ENCODE measurements at regions not wholly inside any gene's neighbourhood (a gene's known extent, or its start where the extent isn't known, plus 50 kb on each side); places are given as distances from the start of the nearest gene placed in this dataset.

DNA sequence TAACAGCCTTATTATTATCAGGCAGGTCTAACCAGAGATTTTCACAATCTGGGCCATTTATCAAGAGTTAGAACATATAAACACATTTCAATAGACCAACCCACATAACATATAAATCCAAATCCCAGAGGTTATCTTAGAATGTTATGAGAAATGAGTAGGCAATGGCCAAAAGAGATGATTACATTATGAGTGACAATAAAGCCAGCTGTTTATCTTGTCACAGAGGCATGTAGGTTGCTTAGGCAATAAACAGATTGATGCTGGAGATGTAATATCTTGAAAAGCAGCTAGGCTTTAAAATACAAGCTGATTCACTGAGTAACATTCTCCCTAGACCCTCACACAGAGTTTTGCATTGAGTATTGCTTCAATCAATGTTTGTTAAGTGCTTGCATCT lies 148.5 kb upstream of the SESN3 start:
- H3K9me3 Mint-ChIP-seq (ENCODE audit: low read depth), result no peaks in the 10 kb centered on the region
- CTCF ChIA-PET, result no interaction called here

DNA sequence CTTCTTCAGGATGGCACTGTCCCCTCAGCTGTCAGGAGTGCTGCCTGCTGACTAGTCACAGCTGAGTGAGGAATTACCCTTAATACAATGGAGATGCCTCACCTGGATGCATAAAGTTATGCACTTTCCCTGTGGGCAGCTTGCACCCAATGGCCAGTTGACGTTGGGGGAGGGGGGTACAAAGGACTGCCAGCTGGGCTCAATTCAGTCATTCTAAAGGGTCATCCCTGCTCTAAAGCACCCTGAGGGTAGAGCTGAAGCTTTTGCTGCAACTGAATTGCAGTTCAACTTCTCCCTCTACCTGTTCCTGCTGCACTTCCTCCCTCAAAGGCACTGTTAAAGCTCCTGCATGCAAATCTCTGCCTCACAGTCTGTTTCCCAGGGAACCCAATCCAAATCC lies 147.8 kb upstream of the SESN3 start:
- CTCF ChIA-PET, result no interaction called here
- H3K27ac Mint-ChIP-seq, result no peak overlapping the region
- H3K36me3 Mint-ChIP-seq, result no peaks in the 10 kb centered on the region
- DNase-seq, result no peak
- no peaks in the 10 kb centered on the region for H3K4me1 Mint-ChIP-seq
- H3K9me3 Mint-ChIP-seq (ENCODE audit: low read depth), result no peaks in the 10 kb centered on the region
- no peak for ATAC-seq
- peaks cover 15% of the 10 kb centered on the region for H3K27me3 Mint-ChIP-seq
- H3K4me3 Mint-ChIP-seq, result no peak overlapping the region

More for the DNA sequence above, 148.5 kb upstream of the SESN3 start:
- Mint-ChIP-seq H3K36me3 (no peaks in the 10 kb centered on the region), H3K4me1 (no peaks in the 10 kb centered on the region), H3K27me3 (peaks cover 15% of the 10 kb centered on the region), H3K4me3 (no peak overlapping the region), H3K27ac (no peak overlapping the region)
- no peak for DNase-seq
- no peak for ATAC-seq

DNA sequence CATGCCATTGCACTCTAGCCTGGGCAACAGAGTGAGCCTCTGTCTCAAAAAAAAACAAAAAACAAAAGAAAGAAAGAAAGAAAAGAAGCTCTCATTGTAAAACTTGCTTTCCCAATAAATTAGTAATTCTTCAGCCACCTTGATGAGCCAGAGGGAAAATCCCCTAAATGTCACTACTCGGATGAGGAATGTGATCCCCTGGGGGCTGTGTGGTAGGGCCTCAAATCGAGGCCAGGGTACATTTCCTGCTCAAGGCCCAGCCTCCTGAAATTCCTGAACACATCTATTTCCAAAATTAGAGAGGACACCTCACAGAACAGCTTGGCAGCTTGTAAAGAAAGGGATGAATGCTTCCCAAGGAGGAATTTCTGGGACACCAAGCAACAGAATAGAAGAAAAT lies 147.1 kb upstream of the SESN3 start:
- Mint-ChIP-seq H3K27me3 (peaks cover 13% of the 10 kb centered on the region), H3K9me3 (ENCODE audit: low read depth) (no peaks in the 10 kb centered on the region), H3K27ac (no peak overlapping the region), H3K4me3 (no peak overlapping the region), H3K4me1 (no peaks in the 10 kb centered on the region), H3K36me3 (no peaks in the 10 kb centered on the region)
- no peak for DNase-seq
- no peak for ATAC-seq
- CTCF ChIA-PET, result no interaction called here

DNA sequence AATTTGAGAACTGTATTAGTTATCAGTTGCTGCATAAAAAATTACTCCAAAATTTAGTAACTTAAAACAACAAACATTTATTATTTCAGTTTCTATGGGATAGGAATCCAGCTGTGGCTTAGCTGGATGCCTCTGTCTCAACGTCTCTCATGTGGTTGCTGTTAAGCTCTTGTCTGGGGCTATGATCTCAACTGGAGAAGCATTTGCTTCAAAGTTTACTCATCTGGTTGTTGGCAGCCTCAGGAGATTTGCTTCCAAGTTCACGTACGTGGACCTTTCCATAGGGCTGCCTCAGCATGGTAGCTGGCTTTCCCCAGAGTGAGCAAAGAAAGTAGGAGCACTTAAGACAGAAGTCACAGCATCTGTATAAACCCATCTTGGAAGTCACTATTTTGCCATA lies 144.9 kb upstream of the SESN3 start:
- ATAC-seq (no peak), DNase-seq (no peak)
- no peaks in the 10 kb centered on the region for H3K9me3 Mint-ChIP-seq (ENCODE audit: low read depth)
- CTCF ChIA-PET, result no interaction called here
- peaks cover 8% of the 10 kb centered on the region for H3K27me3 Mint-ChIP-seq
- H3K4me3 Mint-ChIP-seq, result no peak overlapping the region
- H3K27ac Mint-ChIP-seq, result no peak overlapping the region
- H3K4me1 Mint-ChIP-seq, result no peaks in the 10 kb centered on the region
- no peaks in the 10 kb centered on the region for H3K36me3 Mint-ChIP-seq

DNA sequence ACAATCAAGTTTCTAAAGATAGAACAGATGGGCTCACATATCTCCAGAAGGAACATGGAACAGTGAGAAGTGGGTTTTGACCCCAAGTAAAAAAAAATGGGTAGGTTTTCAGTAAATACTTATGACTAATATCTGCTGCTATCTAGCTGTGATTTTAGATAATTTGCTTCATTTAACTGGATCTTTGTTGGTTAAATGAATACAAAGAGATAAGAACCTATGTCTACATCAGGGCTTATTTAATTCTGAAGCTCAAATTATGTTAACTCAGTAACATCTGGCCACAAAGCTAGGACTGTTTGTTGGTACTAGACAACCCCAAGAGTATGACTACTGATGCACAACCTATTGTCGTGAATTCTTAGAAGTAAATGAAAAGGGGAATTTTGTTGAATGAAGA lies 144.4 kb upstream of the SESN3 start:
- DNase-seq (no peak), ATAC-seq (no peak)
- H3K9me3 Mint-ChIP-seq (ENCODE audit: low read depth), result no peaks in the 10 kb centered on the region
- H3K36me3 Mint-ChIP-seq, result no peaks in the 10 kb centered on the region
- CTCF ChIA-PET, result no interaction called here
- no peak overlapping the region for H3K4me3 Mint-ChIP-seq
- H3K27ac Mint-ChIP-seq, result no peak overlapping the region
- H3K27me3 Mint-ChIP-seq, result peaks cover 4% of the 10 kb centered on the region
- H3K4me1 Mint-ChIP-seq, result no peaks in the 10 kb centered on the region

DNA sequence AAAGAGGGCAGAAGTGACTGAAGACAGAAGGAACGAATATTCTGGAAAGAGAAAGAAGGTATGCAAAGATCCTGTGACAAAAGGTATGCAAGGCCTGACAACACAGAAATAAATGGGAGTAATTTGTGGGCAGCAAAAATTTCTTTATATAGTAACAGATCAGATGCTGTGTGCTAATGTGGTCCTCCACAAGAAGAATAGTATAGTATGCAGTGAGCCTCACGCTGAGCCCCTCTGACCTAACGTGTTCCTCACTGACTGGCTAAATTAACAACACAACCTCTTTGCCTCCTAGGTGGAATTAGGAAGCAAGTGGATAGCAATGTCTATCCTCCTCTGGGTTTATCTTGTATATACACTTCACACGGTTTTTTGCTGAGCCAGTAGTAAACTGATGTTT lies 143.1 kb upstream of the SESN3 start:
- H3K4me1 Mint-ChIP-seq, result no peaks in the 10 kb centered on the region
- H3K27ac Mint-ChIP-seq, result no peak overlapping the region
- no peak for DNase-seq
- no peak for ATAC-seq
- H3K4me3 Mint-ChIP-seq, result no peak overlapping the region
- H3K27me3 Mint-ChIP-seq, result peaks cover 11% of the 10 kb centered on the region
- no peaks in the 10 kb centered on the region for H3K36me3 Mint-ChIP-seq
- CTCF ChIA-PET, result no interaction called here
- H3K9me3 Mint-ChIP-seq (ENCODE audit: low read depth), result no peaks in the 10 kb centered on the region

DNA sequence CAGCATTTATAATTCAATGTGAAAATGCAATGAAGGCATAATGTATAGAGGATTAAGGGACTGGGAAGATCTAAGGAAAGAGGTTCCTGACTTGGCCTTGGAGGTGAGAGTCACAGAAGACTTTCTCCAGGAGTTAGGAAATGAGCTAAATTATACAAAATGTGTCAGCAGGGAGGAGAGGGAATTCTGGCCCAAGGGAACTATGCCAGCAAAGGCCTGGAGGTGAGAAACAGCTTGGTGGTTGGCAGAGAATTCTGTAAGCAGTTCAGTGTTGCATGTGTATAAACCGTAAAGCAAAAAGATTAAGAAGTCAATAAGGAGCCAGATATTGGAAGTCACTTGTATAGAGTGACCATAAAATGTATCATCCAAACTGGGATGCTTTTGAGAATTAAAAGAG lies 142.2 kb upstream of the SESN3 start:
- CTCF ChIA-PET, result no interaction called here
- ATAC-seq (no peak), DNase-seq (no peak)
- H3K27ac Mint-ChIP-seq, result no peak overlapping the region
- H3K4me1 Mint-ChIP-seq, result no peaks in the 10 kb centered on the region
- H3K27me3 Mint-ChIP-seq, result peaks cover 14% of the 10 kb centered on the region
- no peaks in the 10 kb centered on the region for H3K9me3 Mint-ChIP-seq (ENCODE audit: low read depth)
- H3K36me3 Mint-ChIP-seq, result no peaks in the 10 kb centered on the region
- H3K4me3 Mint-ChIP-seq, result no peak overlapping the region

DNA sequence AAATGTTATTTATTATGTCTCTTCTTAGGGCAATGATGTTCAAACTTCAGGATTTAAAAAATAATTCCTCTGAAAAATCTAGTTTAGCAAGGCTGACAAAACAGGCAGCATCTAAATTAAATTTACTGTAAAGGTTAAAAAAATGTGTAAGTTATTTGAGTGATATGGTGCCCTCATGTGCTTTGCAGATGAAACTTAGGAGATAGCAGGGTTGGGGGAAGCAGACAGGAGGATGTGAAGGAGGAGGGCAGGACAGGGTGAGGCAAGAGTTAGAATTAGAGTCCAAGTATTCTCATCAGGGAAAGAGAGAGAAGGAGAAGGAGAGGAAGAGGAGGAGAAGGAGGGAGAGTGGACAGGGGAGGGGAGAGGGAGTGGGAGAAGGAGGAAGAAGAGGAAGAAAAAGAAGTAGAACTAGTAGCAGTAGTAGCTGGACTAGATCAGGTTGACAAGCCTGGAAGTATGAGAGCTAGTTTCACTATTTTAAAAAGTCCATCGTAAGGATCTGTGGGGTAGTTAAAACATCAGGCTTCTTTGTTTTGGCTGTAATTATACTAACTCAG lies 141.2 kb upstream of the SESN3 start:
- Mint-ChIP-seq H3K4me1 (no peaks in the 10 kb centered on the region), H3K36me3 (no peaks in the 10 kb centered on the region), H3K9me3 (ENCODE audit: low read depth) (no peaks in the 10 kb centered on the region), H3K4me3 (no peak overlapping the region), H3K27ac (no peak overlapping the region), H3K27me3 (peaks cover 14% of the 10 kb centered on the region)
- ATAC-seq (no peak), DNase-seq (no peak)
- CTCF ChIA-PET, result no interaction called here

DNA sequence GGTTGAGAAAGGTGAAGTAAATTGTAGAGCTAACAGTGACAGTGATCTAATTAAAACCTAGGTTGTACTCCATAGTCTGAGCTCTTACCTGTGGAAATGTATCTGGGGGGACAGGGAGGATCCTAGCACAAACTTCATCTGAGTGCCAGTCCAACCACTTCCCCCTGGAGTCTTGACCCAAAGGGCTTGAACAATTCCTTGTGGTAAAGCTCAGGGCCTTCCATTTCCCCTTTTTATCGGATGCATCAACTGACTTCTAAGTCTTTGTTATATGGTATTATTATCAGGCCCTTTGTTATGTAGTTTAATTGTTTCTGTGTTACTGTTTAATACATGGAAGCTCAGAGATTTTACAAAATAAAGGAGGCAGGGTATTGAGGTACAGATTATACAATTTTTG lies 140.2 kb upstream of the SESN3 start:
- no peak for DNase-seq
- CTCF ChIA-PET, result no interaction called here
- Mint-ChIP-seq H3K9me3 (ENCODE audit: low read depth) (no peaks in the 10 kb centered on the region), H3K36me3 (no peaks in the 10 kb centered on the region), H3K27ac (no peak overlapping the region), H3K4me1 (no peaks in the 10 kb centered on the region), H3K27me3 (peaks cover 14% of the 10 kb centered on the region), H3K4me3 (no peak overlapping the region)
- ATAC-seq, result no peak

DNA sequence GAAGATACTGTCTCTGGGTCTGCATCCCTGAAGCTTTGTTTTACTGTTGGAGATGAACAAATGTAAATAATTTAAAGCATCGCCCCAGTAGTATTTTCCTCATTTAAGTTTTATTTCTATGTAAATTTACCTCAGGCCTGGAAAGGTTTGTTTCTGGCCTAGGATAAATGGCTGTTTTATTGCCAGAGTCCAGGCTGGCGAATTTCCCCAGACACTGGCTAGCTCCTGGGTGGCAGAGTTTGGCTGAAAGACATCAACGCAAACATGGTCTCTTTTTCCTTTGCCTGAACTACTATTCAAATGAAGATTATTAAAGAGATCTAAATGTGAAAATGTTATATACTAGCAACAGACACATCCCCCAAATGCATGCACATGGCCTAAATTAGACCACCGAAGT lies 136.7 kb upstream of the SESN3 start:
- H3K4me3 Mint-ChIP-seq, result no peak overlapping the region
- CTCF ChIA-PET, result no interaction called here
- H3K9me3 Mint-ChIP-seq (ENCODE audit: low read depth), result no peaks in the 10 kb centered on the region
- no peaks in the 10 kb centered on the region for H3K4me1 Mint-ChIP-seq
- ATAC-seq (no peak), DNase-seq (no peak)
- H3K36me3 Mint-ChIP-seq, result no peaks in the 10 kb centered on the region
- peaks cover 12% of the 10 kb centered on the region for H3K27me3 Mint-ChIP-seq
- no peak overlapping the region for H3K27ac Mint-ChIP-seq

DNA sequence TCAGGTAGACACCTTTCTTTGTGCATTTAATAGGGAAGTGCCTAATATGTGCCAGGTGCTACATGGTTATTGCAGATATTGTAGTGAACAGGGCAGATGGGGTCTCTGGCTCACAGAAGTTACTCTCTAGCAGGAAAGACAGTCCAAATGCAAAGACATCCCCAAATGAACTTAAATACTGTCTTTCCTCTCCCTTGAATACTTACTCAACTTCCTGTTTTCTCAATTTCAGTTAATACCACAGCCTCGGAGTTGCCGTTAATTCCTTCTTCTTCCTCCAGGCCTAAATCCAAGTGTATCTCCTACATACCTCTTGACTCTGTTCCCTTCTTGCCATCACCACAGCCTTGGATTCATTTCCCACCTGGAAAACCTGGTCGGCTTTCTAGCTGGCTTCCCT lies 134.3 kb upstream of the SESN3 start:
- peaks cover 11% of the 10 kb centered on the region for H3K27me3 Mint-ChIP-seq
- H3K36me3 Mint-ChIP-seq, result no peaks in the 10 kb centered on the region
- DNase-seq (no peak), ATAC-seq (no peak)
- H3K4me3 Mint-ChIP-seq, result no peak overlapping the region
- H3K4me1 Mint-ChIP-seq, result no peaks in the 10 kb centered on the region
- no peaks in the 10 kb centered on the region for H3K9me3 Mint-ChIP-seq (ENCODE audit: low read depth)
- H3K27ac Mint-ChIP-seq, result no peak overlapping the region
- CTCF ChIA-PET, result no interaction called here

DNA sequence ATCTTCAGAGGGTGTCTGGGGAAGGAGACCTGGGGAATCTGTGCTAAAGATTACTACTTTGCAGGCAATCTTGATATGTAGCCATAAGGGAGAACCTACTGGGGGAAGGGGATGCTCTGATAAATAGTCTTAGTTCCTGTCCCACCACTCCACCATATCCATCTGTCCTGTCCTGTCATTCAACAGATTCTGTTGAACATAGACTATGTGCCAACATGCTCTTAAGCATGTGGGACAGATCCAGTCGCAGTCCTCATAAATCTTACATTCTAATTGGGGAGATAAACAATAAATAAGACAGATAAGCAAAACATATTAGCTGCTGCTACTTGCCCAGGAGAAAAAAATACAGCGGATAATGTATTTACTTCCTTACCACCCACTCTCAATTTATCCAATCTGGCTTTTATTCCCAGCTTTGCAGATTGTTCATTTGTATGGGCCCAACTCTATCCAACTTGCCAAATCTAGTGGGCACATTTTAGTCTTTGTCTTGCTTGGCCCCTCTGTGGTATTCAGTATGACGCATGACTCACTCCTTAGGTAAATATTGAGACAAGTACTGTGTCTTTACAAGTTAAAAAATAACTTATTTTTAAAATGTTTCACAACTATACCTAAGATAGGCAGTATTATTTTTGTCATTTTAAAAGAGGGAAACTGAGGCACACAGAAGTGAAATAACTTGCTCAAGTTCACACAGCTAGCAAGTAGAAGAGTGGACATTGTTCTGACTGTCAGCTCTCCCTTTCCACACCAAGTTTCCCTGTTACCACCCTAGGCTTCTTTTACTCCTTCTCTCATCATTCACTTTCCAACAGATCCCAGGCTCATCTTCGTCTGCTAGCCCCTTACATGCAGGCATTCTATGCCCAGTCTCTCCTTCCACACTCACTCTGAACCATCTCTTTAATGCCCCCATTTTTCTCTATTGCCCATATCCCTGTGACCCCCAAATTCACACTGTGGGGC lies 133.6 kb upstream of the SESN3 start:
- CTCF ChIA-PET, result no interaction called here
- Mint-ChIP-seq H3K27me3 (peaks cover 6% of the 10 kb centered on the region), H3K27ac (no peak overlapping the region), H3K36me3 (no peaks in the 10 kb centered on the region), H3K4me1 (no peaks in the 10 kb centered on the region), H3K4me3 (no peak overlapping the region), H3K9me3 (ENCODE audit: low read depth) (no peaks in the 10 kb centered on the region)
- DNase-seq (no peak), ATAC-seq (no peak)

DNA sequence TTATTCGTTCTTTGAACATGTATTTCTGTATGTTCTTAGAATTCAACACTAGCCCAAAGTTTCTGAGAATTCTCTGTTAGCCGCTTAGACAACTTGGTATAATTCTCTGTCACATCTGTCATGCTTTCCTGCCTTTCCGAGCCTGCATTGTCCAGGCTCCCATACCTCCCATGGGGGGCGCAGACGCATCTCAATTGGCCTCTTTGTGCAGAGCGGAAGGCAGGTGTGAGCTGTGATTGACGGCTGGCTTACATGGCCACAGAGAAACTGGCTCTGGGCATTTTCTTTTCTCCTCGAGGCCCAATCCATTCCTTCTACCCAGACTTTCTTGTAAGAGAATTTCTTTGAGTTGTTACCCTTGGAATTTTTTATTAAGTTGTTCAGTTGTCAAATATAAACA lies 132.7 kb upstream of the SESN3 start:
- no peak overlapping the region for H3K27ac Mint-ChIP-seq
- no peaks in the 10 kb centered on the region for H3K36me3 Mint-ChIP-seq
- no peaks in the 10 kb centered on the region for H3K9me3 Mint-ChIP-seq (ENCODE audit: low read depth)
- no peak overlapping the region for H3K4me3 Mint-ChIP-seq
- no peaks in the 10 kb centered on the region for H3K27me3 Mint-ChIP-seq
- CTCF ChIA-PET, result no interaction called here
- no peaks in the 10 kb centered on the region for H3K4me1 Mint-ChIP-seq
- DNase-seq (no peak), ATAC-seq (no peak)

DNA sequence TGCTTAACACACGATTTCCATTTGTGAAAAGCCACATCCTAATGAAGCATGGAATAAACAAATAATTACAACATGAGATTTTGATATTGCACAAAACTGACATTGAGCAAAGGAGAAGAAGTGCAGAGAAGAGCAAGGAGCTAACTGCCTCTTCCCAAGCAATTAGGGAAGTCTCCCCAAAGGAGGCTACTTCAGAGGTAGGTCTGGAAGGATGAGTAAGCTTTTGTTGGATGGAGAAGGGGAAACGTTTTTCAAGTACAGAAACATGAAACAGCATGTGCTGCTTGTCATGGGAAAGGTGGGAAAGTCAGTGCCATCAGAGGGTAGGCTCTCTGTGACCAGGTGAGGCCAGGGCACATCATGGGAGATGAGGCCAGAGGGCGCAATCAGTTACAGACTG lies 132.2 kb upstream of the SESN3 start:
- no peaks in the 10 kb centered on the region for H3K4me1 Mint-ChIP-seq
- no peaks in the 10 kb centered on the region for H3K36me3 Mint-ChIP-seq
- no peak overlapping the region for H3K4me3 Mint-ChIP-seq
- DNase-seq (no peak), ATAC-seq (no peak)
- no peaks in the 10 kb centered on the region for H3K9me3 Mint-ChIP-seq (ENCODE audit: low read depth)
- CTCF ChIA-PET, result no interaction called here
- no peaks in the 10 kb centered on the region for H3K27me3 Mint-ChIP-seq
- H3K27ac Mint-ChIP-seq, result no peak overlapping the region

All from activated CD8-positive, alpha-beta memory T cell treated with anti-CD3 and anti-CD28 coated beads, Interleukin-2, amount 10 ng/mL, durations not matched to agents 7 days and 5 days (primary cell).